ENCODE measurements at regions not wholly inside any gene's neighbourhood (a gene's known extent, or its start where the extent isn't known, plus 50 kb on each side); places are given as distances from the start of the nearest gene placed in this dataset.

- no peak for TF ChIP-seq CTCF (IDR thresholded peaks at IDR 0.05)
- no peak for TF ChIP-seq POLR2A (IDR thresholded peaks at IDR 0.05)
- TF ChIP-seq POLR2AphosphoS5 (IDR thresholded peaks at IDR 0.05) = no peak
- 67% methylated on average over 4 of the region's 4 CpGs for WGBS
- intact Hi-C loops (cut with DNase I) = no loop called here
- H3K9me3 ChIP-seq = no peaks in the 10 kb centered on the region
- no peak overlapping the region for H3K4me3 ChIP-seq
- H3K27me3 ChIP-seq (replicated peaks; ENCODE audit: insufficient read depth) = no peaks in the 10 kb centered on the region
- H3K27ac ChIP-seq = no peak overlapping the region
- H3K36me3 ChIP-seq = no peaks in the 10 kb centered on the region
- no peaks in the 10 kb centered on the region for H3K4me1 ChIP-seq (replicated peaks)
- no peak for DNase-seq (ENCODE audit: low spot score)
Measured at GRCh38 chr7:70919481-70920073, 212.4 kb upstream of the GALNT17 start.

DNA sequence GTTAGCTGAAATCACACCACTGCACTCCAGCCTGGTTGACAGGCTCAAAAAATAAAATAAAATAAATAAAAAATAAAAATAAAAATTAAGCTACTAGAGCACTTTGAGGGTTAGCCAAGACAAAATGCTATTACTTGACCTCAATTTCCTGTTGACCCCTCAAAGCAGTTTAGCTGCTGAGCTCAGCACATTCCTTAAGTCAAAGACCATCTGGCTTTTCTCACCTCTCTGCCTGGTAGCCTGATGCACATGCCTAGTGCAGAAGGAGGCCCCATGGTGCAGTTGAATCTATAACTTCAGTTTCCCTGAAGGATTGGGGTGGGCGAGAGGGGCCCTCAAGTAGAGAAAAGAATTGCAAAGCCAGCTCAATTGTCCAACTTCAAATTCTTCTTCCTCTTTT lies 211.1 kb upstream of the GALNT17 start:
- intact Hi-C loops (cut with DNase I) = no loop called here
- Histone ChIP-seq H3K27ac (no peak overlapping the region), H3K4me1 (replicated peaks) (no peaks in the 10 kb centered on the region), H3K27me3 (replicated peaks; ENCODE audit: insufficient read depth) (no peaks in the 10 kb centered on the region), H3K9me3 (no peaks in the 10 kb centered on the region), H3K4me3 (no peak overlapping the region), H3K36me3 (no peaks in the 10 kb centered on the region)
- no peak for DNase-seq (ENCODE audit: low spot score)
- TF ChIP-seq POLR2A (IDR thresholded peaks at IDR 0.05) (no peak), POLR2AphosphoS5 (IDR thresholded peaks at IDR 0.05) (no peak), CTCF (IDR thresholded peaks at IDR 0.05) (no peak)
- 84% methylated on average over 1 of the region's 1 CpG for WGBS

GRCh38 chr7:70923181-70923845 lies 208.6 kb upstream of the GALNT17 start:
- no peaks in the 10 kb centered on the region for H3K36me3 ChIP-seq
- no peak overlapping the region for H3K4me3 ChIP-seq
- no peak for TF ChIP-seq POLR2A (IDR thresholded peaks at IDR 0.05)
- TF ChIP-seq POLR2AphosphoS5 (IDR thresholded peaks at IDR 0.05) = no peak
- TF ChIP-seq CTCF (IDR thresholded peaks at IDR 0.05) = no peak
- no peak for DNase-seq (ENCODE audit: low spot score)
- H3K4me1 ChIP-seq (replicated peaks) = no peaks in the 10 kb centered on the region
- H3K27me3 ChIP-seq (replicated peaks; ENCODE audit: insufficient read depth) = no peaks in the 10 kb centered on the region
- no peaks in the 10 kb centered on the region for H3K9me3 ChIP-seq
- intact Hi-C loops (cut with DNase I) = no loop called here
- WGBS = 55% methylated on average over 11 of the region's 11 CpGs
- H3K27ac ChIP-seq = no peak overlapping the region

DNA sequence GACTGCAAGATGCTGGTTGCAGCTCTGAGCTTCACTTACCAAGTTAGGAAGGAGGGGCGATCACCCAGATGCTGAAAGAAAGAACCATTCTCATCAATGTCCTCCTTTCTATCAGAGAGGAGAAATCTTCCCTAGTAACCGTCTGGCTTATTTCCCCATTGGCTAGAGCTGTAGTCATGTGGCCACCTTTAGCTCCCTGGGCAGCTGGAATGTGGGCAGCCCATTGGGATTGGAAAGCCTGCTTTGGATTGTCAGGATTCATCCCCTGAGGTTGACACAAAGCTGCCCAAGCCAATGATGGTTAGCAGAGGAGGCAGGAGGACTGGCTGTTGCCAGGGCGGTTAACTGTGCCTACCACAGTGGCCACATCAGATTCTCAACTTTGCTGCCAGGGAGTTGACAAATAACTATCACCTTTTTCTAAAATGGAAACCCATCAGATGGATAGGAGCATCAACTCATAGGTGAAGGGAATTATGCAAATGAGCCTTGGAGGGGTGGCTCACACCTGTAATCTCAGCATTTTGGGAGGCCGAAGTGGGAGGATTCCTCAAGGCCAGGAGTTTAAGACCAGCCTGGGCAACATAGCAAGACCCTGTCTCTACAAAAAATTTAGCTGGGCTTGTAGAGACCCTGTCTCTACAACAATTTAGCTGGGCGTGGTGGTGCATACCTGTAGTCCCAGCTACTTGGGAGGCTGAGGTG lies 206.4 kb upstream of the GALNT17 start:
- intact Hi-C loops (cut with DNase I) = no loop called here
- no peak overlapping the region for H3K27ac ChIP-seq
- TF ChIP-seq CTCF (IDR thresholded peaks at IDR 0.05) (no peak), POLR2AphosphoS5 (IDR thresholded peaks at IDR 0.05) (no peak), POLR2A (IDR thresholded peaks at IDR 0.05) (no peak)
- WGBS = 87% methylated on average over 5 of the region's 5 CpGs
- no peaks in the 10 kb centered on the region for H3K4me1 ChIP-seq (replicated peaks)
- DNase-seq (ENCODE audit: low spot score) = no peak
- H3K36me3 ChIP-seq = no peaks in the 10 kb centered on the region
- no peaks in the 10 kb centered on the region for H3K27me3 ChIP-seq (replicated peaks; ENCODE audit: insufficient read depth)
- H3K9me3 ChIP-seq = no peaks in the 10 kb centered on the region
- H3K4me3 ChIP-seq = no peak overlapping the region
